Neural progenitor cell (in vitro differentiated cells): ENCODE measurements at regions not wholly inside any gene's neighbourhood (a gene's known extent, or its start where the extent isn't known, plus 50 kb on each side); places are given as distances from the start of the nearest gene placed in this dataset.

Experiments used
- DNase-seq: peaks from one replicate; pipeline ENCODE4 v3.0.0-alpha.2; 2016; ENCODE audit warnings: low spot score
- H2AFZ ChIP-seq: fragments of 200-600 bp; sonication (generic); replicated peaks from 2 replicates; pipeline ENCODE4 v1.6.1; 2016; ENCODE audit warnings: antibody characterized with exemption
- H3F3A ChIP-seq: fragments of 200-600 bp; sonication (generic); 2 replicates; pipeline ENCODE4 v1.6.1; 2016; ENCODE audit warnings: antibody characterized with exemption, low read depth
- H3K27ac ChIP-seq: fragments of 200-600 bp; sonication (generic); 2 replicates; pipeline ENCODE4 v1.5.1; 2016; ENCODE audit warnings: mild to moderate bottlenecking
- H3K27me3 ChIP-seq: fragments of 200-600 bp; sonication (generic); 2 replicates; pipeline ENCODE4 v1.6.1; 2016; ENCODE audit warnings: mild to moderate bottlenecking, moderate library complexity
- H3K36me3 ChIP-seq: fragments of 200-600 bp; sonication (generic); 2 replicates; pipeline ENCODE4 v1.5.1; 2016
- H3K4me1 ChIP-seq: fragments of 200-600 bp; sonication (generic); 2 replicates; pipeline ENCODE4 v1.6.1; 2016; ENCODE audit warnings: mixed run types
- H3K4me2 ChIP-seq: fragments of 200-600 bp; sonication (generic); 2 replicates; pipeline ENCODE4 v1.6.1; 2016
- H3K4me3 ChIP-seq: fragments of 200-600 bp; sonication (generic); 2 replicates; pipeline ENCODE4 v1.5.1; 2016
- H3K79me2 ChIP-seq: fragments of 200-600 bp; sonication (generic); 2 replicates; pipeline ENCODE4 v1.6.1; 2016; ENCODE audit warnings: low read depth
- H3K9ac ChIP-seq: fragments of 200-600 bp; sonication (generic); 2 replicates; pipeline ENCODE4 v1.6.1; 2016
- H3K9me3 ChIP-seq: fragments of 200-600 bp; sonication (generic); 2 replicates; pipeline ENCODE4 v1.5.1; 2016; ENCODE audit warnings: low read depth
- H4K20me1 ChIP-seq: fragments of 200-600 bp; sonication (generic); 2 replicates; pipeline ENCODE4 v1.6.1; 2016; ENCODE audit warnings: low read depth
- H3K27ac Mint-ChIP-seq: 3 replicates; pipeline ENCODE4 v1.8.0; 2021; ENCODE audit warnings: mixed read lengths
- H3K27me3 Mint-ChIP-seq: 2 replicates; pipeline ENCODE4 v1.8.0; 2022; ENCODE audit warnings: low read depth, mild to moderate bottlenecking, inconsistent platforms, moderate library complexity, mixed read lengths; ENCODE audit not compliant: insufficient read depth
- H3K36me3 Mint-ChIP-seq: 3 replicates; pipeline ENCODE4 v1.8.0; 2021; ENCODE audit warnings: mixed read lengths
- H3K4me1 Mint-ChIP-seq: 3 replicates; pipeline ENCODE4 v1.8.0; 2021; ENCODE audit warnings: mixed read lengths
- H3K4me3 Mint-ChIP-seq: 3 replicates; pipeline ENCODE4 v1.8.0; 2021; ENCODE audit warnings: mild to moderate bottlenecking, moderate library complexity, mixed read lengths
- H3K9me3 Mint-ChIP-seq: 3 replicates; pipeline ENCODE4 v1.8.0; 2020; ENCODE audit warnings: mixed read lengths
- CTCF ChIP-seq: fragments of 200-600 bp; sonication (generic); IDR thresholded peaks from 2 replicates; pipeline ENCODE4 v1.5.1; 2017; ENCODE audit warnings: antibody characterized with exemption, mild to moderate bottlenecking
- EZH2 ChIP-seq: fragments of 200-600 bp; sonication (generic); IDR thresholded peaks from 2 replicates; pipeline ENCODE4 v1.6.1; 2017; ENCODE audit warnings: antibody characterized with exemption, mild to moderate bottlenecking, moderate library complexity
- EZH2phosphoT487 ChIP-seq: fragments of 200-600 bp; sonication (generic); IDR thresholded peaks from 2 replicates; pipeline ENCODE4 v1.6.1; 2017; ENCODE audit warnings: antibody characterized with exemption

- Histone ChIP-seq H3K79me2 (no peaks in the 10 kb centered on the region), H3K4me2 (no peak overlapping the region), H3F3A (peaks cover 5% of the 10 kb centered on the region), H3K27ac (no peak overlapping the region), H3K27me3 (no peaks in the 10 kb centered on the region), H3K9ac (no peak overlapping the region), H3K4me3 (no peak overlapping the region), H3K9me3 (no peaks in the 10 kb centered on the region), H3K36me3 (no peaks in the 10 kb centered on the region), H2AFZ (no peak overlapping the region), H4K20me1 (no peaks in the 10 kb centered on the region), H3K4me1 (peaks cover 17% of the 10 kb centered on the region)
- Mint-ChIP-seq H3K36me3 (no peaks in the 10 kb centered on the region), H3K4me1 (peaks cover 18% of the 10 kb centered on the region), H3K27ac (peak overlapping the region; percentile 15), H3K4me3 (no peak overlapping the region), H3K9me3 (peaks cover 2% of the 10 kb centered on the region), H3K27me3 (peaks cover 7% of the 10 kb centered on the region)
- DNase-seq, result no peak
- TF ChIP-seq EZH2phosphoT487 (no peak), CTCF (no peak)
Measured at GRCh38 chr18:78773819-78774218, 205.8 kb upstream of the SALL3 start.

GRCh38 chr18:78774741-78775141 is 204.9 kb upstream of the SALL3 start:
- no peaks in the 10 kb centered on the region for H3K79me2 ChIP-seq
- H3K4me3 Mint-ChIP-seq, result no peak overlapping the region
- no peaks in the 10 kb centered on the region for H4K20me1 ChIP-seq
- peaks cover 2% of the 10 kb centered on the region for H3K9me3 Mint-ChIP-seq
- H3K4me3 ChIP-seq, result no peak overlapping the region
- peaks cover 11% of the 10 kb centered on the region for H3K4me1 ChIP-seq
- no peaks in the 10 kb centered on the region for H3K36me3 ChIP-seq
- no peak overlapping the region for H3K27ac Mint-ChIP-seq
- H3K27me3 Mint-ChIP-seq, result peaks cover 7% of the 10 kb centered on the region
- no peak for TF ChIP-seq EZH2
- TF ChIP-seq CTCF, result no peak
- TF ChIP-seq EZH2phosphoT487, result no peak
- H3K9me3 ChIP-seq, result no peaks in the 10 kb centered on the region
- no peak overlapping the region for H3K9ac ChIP-seq
- no peaks in the 10 kb centered on the region for H3K36me3 Mint-ChIP-seq
- peaks cover 5% of the 10 kb centered on the region for H3F3A ChIP-seq
- no peak overlapping the region for H2AFZ ChIP-seq
- H3K4me1 Mint-ChIP-seq, result peaks cover 13% of the 10 kb centered on the region
- H3K27ac ChIP-seq, result no peak overlapping the region
- no peak for DNase-seq
- H3K4me2 ChIP-seq, result no peak overlapping the region
- H3K27me3 ChIP-seq, result no peaks in the 10 kb centered on the region

- Histone ChIP-seq H3F3A (no peaks in the 10 kb centered on the region), H3K9ac (no peak overlapping the region), H3K4me2 (no peak overlapping the region), H3K9me3 (no peaks in the 10 kb centered on the region), H4K20me1 (no peaks in the 10 kb centered on the region), H3K79me2 (no peaks in the 10 kb centered on the region), H3K27ac (no peak overlapping the region), H3K27me3 (no peaks in the 10 kb centered on the region), H2AFZ (no peak overlapping the region), H3K4me3 (no peak overlapping the region), H3K36me3 (no peaks in the 10 kb centered on the region), H3K4me1 (no peaks in the 10 kb centered on the region)
- H3K36me3 Mint-ChIP-seq, result no peaks in the 10 kb centered on the region
- H3K9me3 Mint-ChIP-seq, result peaks cover 4% of the 10 kb centered on the region
- no peak overlapping the region for H3K27ac Mint-ChIP-seq
- no peak overlapping the region for H3K4me3 Mint-ChIP-seq
- no peak for DNase-seq
- H3K4me1 Mint-ChIP-seq, result peaks cover 6% of the 10 kb centered on the region
- H3K27me3 Mint-ChIP-seq, result peaks cover 7% of the 10 kb centered on the region
- TF ChIP-seq EZH2 (no peak), EZH2phosphoT487 (no peak), CTCF (no peak)
Measured at GRCh38 chr18:78776151-78776550, 203.5 kb upstream of the SALL3 start.
